Mammary epithelial cell (primary cell): ENCODE measurements at regions not wholly inside any gene's neighbourhood (a gene's known extent, or its start where the extent isn't known, plus 50 kb on each side); places are given as distances from the start of the nearest gene placed in this dataset.
"Not testable (repeated sequence)": the region's sequence is repeated elsewhere in the genome, so short reads cannot be mapped to it uniquely, and the experiment has no call there.

ENCODE experiments used
- CTCF ChIP-seq, 2 donors: IDR thresholded peaks in 1 of 2; conservative IDR thresholded peaks in 1 of 2; 2 replicates each; pipeline ENCODE4 v1.5.1; 2011 to 2012; ENCODE audit warnings: inconsistent platforms in 2 of 2, low read length in 2 of 2, mild to moderate bottlenecking in 2 of 2, control low read depth in 1 of 2, low read depth in 1 of 2; ENCODE audit not compliant: insufficient read depth in 1 of 2; ENCODE audit errors: extremely low read depth in 1 of 2
- EZH2 ChIP-seq: IDR thresholded peaks from 2 replicates; pipeline ENCODE4 v1.6.1; 2012; ENCODE audit warnings: low read length, inconsistent platforms, borderline replicate concordance

DNA sequence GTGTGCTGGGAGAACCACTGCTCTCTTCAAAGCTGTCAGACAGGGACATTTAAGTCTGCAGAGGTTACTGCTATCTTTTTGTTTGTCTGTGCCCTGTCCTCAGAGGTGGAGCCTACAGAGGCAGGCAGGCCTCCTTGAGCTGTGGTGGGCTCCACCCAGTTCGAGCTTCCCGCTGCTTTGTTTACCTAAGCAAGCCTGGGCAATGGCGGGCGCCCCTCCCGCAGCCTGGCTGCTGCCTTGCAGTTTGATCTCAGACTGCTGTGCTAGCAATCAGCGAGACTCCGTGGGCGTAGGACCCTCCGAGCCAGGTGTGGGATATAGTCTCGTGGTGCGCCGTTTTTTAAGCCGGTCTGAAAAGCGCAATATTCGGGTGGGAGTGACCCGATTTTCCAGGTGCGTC lies 164.0 kb downstream of the HRH4 start:
- not testable (repeated sequence) for TF ChIP-seq EZH2; CTCF (conservative IDR thresholded peaks at IDR 0.05 in 1 of 2, IDR thresholded peaks at IDR 0.05 in 1 of 2; ENCODE audit: extremely low read depth in 1 of 2, insufficient read depth in 1 of 2, low read depth in 1 of 2, low read length in 2 of 2)
